ENCODE measurements at regions not wholly inside any gene's neighbourhood (a gene's known extent, or its start where the extent isn't known, plus 50 kb on each side); places are given as distances from the start of the nearest gene placed in this dataset.

GRCh38 chr7:155884225-155885166 lies 72.2 kb upstream of the SHH start:
- no peak overlapping the region for H3K27ac ChIP-seq
- no peak for DNase-seq (ENCODE audit: low spot score)
- TF ChIP-seq CTCF (conservative IDR thresholded peaks at IDR 0.05; ENCODE audit: low read depth): no peak
- POLR2A ChIA-PET (ENCODE audit: low non-redundant PET): no interaction called here
- CTCF ChIA-PET: no interaction called here

- CTCF ChIA-PET: interaction anchor here (0.5 kb wide), 1 partner anchor 134 kb away, joined by 4 read pairs; no protein-coding TSS in a partner anchor
Observed at GRCh38 chr7:155883491-155884224, 71.4 kb upstream of the SHH start.

GRCh38 chr7:155882596-155882995 lies 70.3 kb upstream of the SHH start:
- CTCF ChIA-PET: no interaction called here
- POLR2A ChIA-PET (ENCODE audit: low non-redundant PET): no interaction called here
- DNase-seq (ENCODE audit: low spot score): peak; percentile 11
- TF ChIP-seq CTCF (conservative IDR thresholded peaks at IDR 0.05; ENCODE audit: low read depth): no peak
- no peak overlapping the region for H3K27ac ChIP-seq

More at GRCh38 chr7:155883491-155884224, 71.4 kb upstream of the SHH start:
- POLR2A ChIA-PET (ENCODE audit: low non-redundant PET): no interaction called here
- no peak for DNase-seq (ENCODE audit: low spot score)
- no peak overlapping the region for H3K27ac ChIP-seq
- no peak for TF ChIP-seq CTCF (conservative IDR thresholded peaks at IDR 0.05; ENCODE audit: low read depth)

- ChIA-PET CTCF (no interaction called here), POLR2A (ENCODE audit: low non-redundant PET) (no interaction called here)
- no peak for TF ChIP-seq CTCF (conservative IDR thresholded peaks at IDR 0.05; ENCODE audit: low read depth)
- DNase-seq (ENCODE audit: low spot score): no peak
- no peak overlapping the region for H3K27ac ChIP-seq
Observed at GRCh38 chr7:155881471-155882350, 69.4 kb upstream of the SHH start.

DNA sequence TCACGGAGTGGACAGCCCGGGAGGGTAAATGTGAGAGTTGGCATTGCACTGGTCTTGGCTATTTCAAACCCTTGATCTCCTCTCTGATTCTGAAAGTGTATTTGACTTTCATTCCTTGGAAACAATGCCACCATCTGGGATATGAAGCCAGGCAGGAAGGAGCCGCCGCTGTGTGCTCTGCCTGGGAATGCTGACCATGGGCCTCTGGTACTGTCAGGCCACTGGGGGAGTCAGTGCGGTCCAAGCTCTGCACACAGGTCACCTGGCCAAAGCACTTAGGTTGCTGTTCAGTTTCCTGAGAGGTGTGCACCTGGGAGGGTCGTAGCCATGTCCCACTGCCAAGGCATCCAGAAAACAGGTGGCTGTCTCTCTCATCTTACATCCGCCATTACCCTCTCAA lies 68.5 kb upstream of the SHH start:
- H3K27ac ChIP-seq: no peak overlapping the region
- no peak for TF ChIP-seq CTCF (conservative IDR thresholded peaks at IDR 0.05; ENCODE audit: low read depth)
- POLR2A ChIA-PET (ENCODE audit: low non-redundant PET): no interaction called here
- CTCF ChIA-PET: no interaction called here
- DNase-seq (ENCODE audit: low spot score): no peak

DNA sequence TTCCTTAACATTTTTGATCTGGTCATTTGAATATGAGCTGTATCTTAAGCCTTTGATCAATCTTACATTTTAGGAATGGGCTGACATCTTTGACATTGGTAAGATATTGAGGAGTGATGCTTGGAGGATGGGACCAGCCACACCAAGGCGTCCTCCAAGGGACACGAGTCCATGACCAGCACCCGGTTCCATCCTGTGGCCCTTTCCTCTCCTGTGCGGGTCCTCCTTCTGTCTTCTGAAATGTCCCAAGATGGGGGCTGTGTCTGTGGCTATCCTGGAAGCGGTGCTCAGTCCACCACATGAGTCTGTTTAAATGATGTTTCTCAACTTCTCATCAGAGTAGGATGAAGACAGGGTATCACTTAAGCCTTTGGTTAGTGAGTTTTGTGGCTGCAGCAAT lies 67.3 kb upstream of the SHH start:
- TF ChIP-seq CTCF (conservative IDR thresholded peaks at IDR 0.05; ENCODE audit: low read depth): no peak
- ChIA-PET CTCF (interaction anchor here (0.7 kb wide), 2 partner anchors 29 to 278 kb away, joined by 3 to 4 read pairs; no protein-coding TSS in a partner anchor), POLR2A (ENCODE audit: low non-redundant PET) (no interaction called here)
- DNase-seq (ENCODE audit: low spot score): no peak
- no peak overlapping the region for H3K27ac ChIP-seq

Measured in RWPE1 (cell line).